Naive thymus-derived CD4-positive, alpha-beta T cell (primary cell): ENCODE measurements at regions not wholly inside any gene's neighbourhood (a gene's known extent, or its start where the extent isn't known, plus 50 kb on each side); places are given as distances from the start of the nearest gene placed in this dataset.

Experiments
- ATAC-seq: fragments of 150-1000 bp; cut with Tn5 transposase; 2 replicates; pipeline ENCODE4 v1.10.0; 2021; ENCODE audit warnings: mild to moderate bottlenecking, moderate library complexity
- CTCF ChIA-PET: fragments of 350-600 bp; sonication (Branson Sonifier 250); formaldehyde crosslinking; loops from one replicate; lab custom pipeline; 2021; ENCODE audit warnings: antibody characterized with exemption; lab: Charles Lee
- POLR2A ChIA-PET: fragments of 350-600 bp; sonication (Branson Sonifier 250); formaldehyde crosslinking; loops from one replicate; lab custom pipeline; 2021; ENCODE audit warnings: antibody characterized with exemption, inconsistent platforms; lab: Charles Lee
- DNase-seq, 9 donors: peaks; one replicate each; pipeline versions ENCODE4 v3.0.0 to v3.0.0-alpha.2; 2020 to 2022; ENCODE audit warnings: mixed read lengths in 1 of 9
- H3K27ac ChIP-seq: one replicate; pipeline ENCODE4 v1.7.0; 2013; ENCODE audit warnings: mild to moderate bottlenecking, low read depth, low read length, moderate library complexity
- H3K27me3 ChIP-seq, 2 donors: one replicate each; pipeline ENCODE4 v1.7.0; 2013; ENCODE audit warnings: low read length in 2 of 2, mild to moderate bottlenecking in 2 of 2, moderate library complexity in 2 of 2; ENCODE audit not compliant: control insufficient read depth in 2 of 2, insufficient read depth in 2 of 2
- H3K36me3 ChIP-seq, 3 experiments: 1 replicate in 2 of 3; 2 replicates in 1 of 3; pipeline ENCODE4 v1.7.0; 2013; ENCODE audit warnings: low read length in 3 of 3, mild to moderate bottlenecking in 3 of 3, moderate library complexity in 1 of 3; ENCODE audit not compliant: insufficient read depth in 3 of 3, control insufficient read depth in 2 of 3
- H3K4me1 ChIP-seq, 2 donors: one replicate each; pipeline ENCODE4 v1.7.0; 2013; ENCODE audit warnings: low read length in 2 of 2, mild to moderate bottlenecking in 2 of 2, moderate library complexity in 1 of 2; ENCODE audit not compliant: control insufficient read depth in 2 of 2, insufficient read depth in 2 of 2
- H3K4me3 ChIP-seq: 2 replicates; pipeline ENCODE4 v1.7.0; 2013; ENCODE audit warnings: mild to moderate bottlenecking, low read length
- H3K9me3 ChIP-seq, 3 experiments: 1 replicate in 2 of 3; 2 replicates in 1 of 3; pipeline ENCODE4 v1.7.0; 2013; ENCODE audit warnings: low read length in 3 of 3; ENCODE audit not compliant: control insufficient read depth in 2 of 3
- H3K27ac Mint-ChIP-seq, 9 donors: one replicate each; pipeline ENCODE4 v1.8.0; 2020 to 2022; ENCODE audit warnings: mixed read lengths in 9 of 9, mild to moderate bottlenecking in 8 of 9, moderate library complexity in 5 of 9, inconsistent platforms in 2 of 9
- H3K27me3 Mint-ChIP-seq, 5 donors: one replicate each; pipeline ENCODE4 v1.8.0; 2021 to 2022; ENCODE audit warnings: mixed read lengths in 5 of 5, mild to moderate bottlenecking in 1 of 5
- H3K36me3 Mint-ChIP-seq, 5 donors: one replicate each; pipeline ENCODE4 v1.8.0; 2020 to 2022; ENCODE audit warnings: mixed read lengths in 5 of 5, mild to moderate bottlenecking in 3 of 5, inconsistent platforms in 1 of 5
- H3K4me1 Mint-ChIP-seq, 7 donors: one replicate each; pipeline ENCODE4 v1.8.0; 2020 to 2022; ENCODE audit warnings: mixed read lengths in 7 of 7, mild to moderate bottlenecking in 3 of 7, inconsistent platforms in 1 of 7
- H3K4me3 Mint-ChIP-seq, 10 donors: one replicate each; pipeline ENCODE4 v1.8.0; 2020 to 2022; ENCODE audit warnings: mild to moderate bottlenecking in 10 of 10, mixed read lengths in 10 of 10, moderate library complexity in 6 of 10, inconsistent platforms in 2 of 10
- H3K9me3 Mint-ChIP-seq, 11 donors: one replicate each; pipeline ENCODE4 v1.8.0; 2020 to 2022; ENCODE audit warnings: mixed read lengths in 11 of 11, mild to moderate bottlenecking in 4 of 11, inconsistent platforms in 1 of 11, moderate library complexity in 1 of 11
- intact Hi-C, 2 donors: fragments of 100-400 bp; cut with micrococcal nuclease; formaldehyde crosslinking; loops; one replicate each; pipeline ENCODE4 v1.15.1; 2023

DNA sequence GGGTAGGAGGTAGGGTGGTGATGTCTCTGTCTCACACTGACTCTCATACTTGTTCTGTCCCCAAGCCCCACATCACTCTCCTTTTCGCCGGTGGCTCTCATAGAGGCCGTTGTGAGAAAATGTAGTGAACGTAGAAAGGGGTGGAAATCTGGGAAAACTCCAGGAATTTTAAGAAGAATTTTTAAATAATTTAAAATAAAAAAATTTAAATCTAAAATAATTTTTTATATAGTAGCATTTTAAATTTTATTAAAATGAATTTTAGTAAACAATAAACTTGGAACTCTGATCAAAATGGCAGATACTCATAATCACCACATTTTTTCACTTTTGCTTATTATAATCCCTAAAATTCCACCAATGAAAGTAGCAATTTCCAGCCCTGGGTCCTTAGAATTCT lies 473.6 kb upstream of the ZFHX3 start:
- Mint-ChIP-seq H3K27me3 (peaks cover 0 to 9% (median 4%) of the 10 kb centered on the region in 5 donors), H3K4me1 (no peaks in the 10 kb centered on the region), H3K4me3 (no peak overlapping the region), H3K27ac (no peak overlapping the region), H3K36me3 (no peaks in the 10 kb centered on the region), H3K9me3 (peaks cover 0 to 11% (median 2%) of the 10 kb centered on the region in 11 donors)
- ChIA-PET CTCF (no interaction called here), POLR2A (no interaction called here)
- H3K4me1 ChIP-seq = no peaks in the 10 kb centered on the region
- H3K27ac ChIP-seq = no peak overlapping the region
- no peaks in the 10 kb centered on the region for H3K9me3 ChIP-seq
- ATAC-seq = no peak
- no peaks in the 10 kb centered on the region for H3K27me3 ChIP-seq
- DNase-seq = no peak
- no peaks in the 10 kb centered on the region for H3K36me3 ChIP-seq
- intact Hi-C loops = no loop called here
- no peak overlapping the region for H3K4me3 ChIP-seq

DNA sequence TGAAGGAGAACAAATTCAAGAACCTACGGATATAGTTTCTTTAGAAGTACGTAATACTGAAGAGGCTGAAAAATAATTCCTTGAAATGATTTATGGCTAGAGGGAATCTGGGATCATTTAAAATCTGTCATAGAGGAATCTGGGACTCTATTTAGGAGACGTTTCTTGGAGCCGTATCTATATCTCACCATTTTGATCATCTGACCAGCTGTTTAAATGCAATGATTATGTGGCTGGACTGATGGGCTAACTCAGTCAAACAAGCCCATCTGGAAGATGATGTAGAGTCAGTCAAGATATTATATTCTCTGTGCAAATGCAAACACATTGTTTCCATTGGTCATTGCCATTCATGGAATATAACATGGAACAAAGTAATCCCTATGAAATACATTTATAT lies 467.7 kb upstream of the ZFHX3 start:
- H3K27me3 Mint-ChIP-seq = peaks cover 0 to 16% (median 4%) of the 10 kb centered on the region in 5 donors
- intact Hi-C loops = no loop called here

GRCh38 chr16:73510852-73511251 lies 462.9 kb upstream of the ZFHX3 start:
- Mint-ChIP-seq H3K4me1 (no peaks in the 10 kb centered on the region), H3K4me3 (no peak overlapping the region), H3K36me3 (peaks cover 0 to 5% (median 0%) of the 10 kb centered on the region in 5 donors), H3K9me3 (peaks cover 0 to 16% (median 3%) of the 10 kb centered on the region in 11 donors), H3K27me3 (peaks cover 0 to 11% (median 0%) of the 10 kb centered on the region in 5 donors), H3K27ac (no peak overlapping the region)
- no peaks in the 10 kb centered on the region for H3K27me3 ChIP-seq
- ATAC-seq (no peak), DNase-seq (no peak)
- H3K9me3 ChIP-seq = no peaks in the 10 kb centered on the region
- no peak overlapping the region for H3K27ac ChIP-seq
- H3K4me3 ChIP-seq = no peak overlapping the region
- ChIA-PET POLR2A (no interaction called here), CTCF (no interaction called here)
- no peaks in the 10 kb centered on the region for H3K4me1 ChIP-seq
- intact Hi-C loops = no loop called here
- no peaks in the 10 kb centered on the region for H3K36me3 ChIP-seq

More for the DNA sequence above, 467.7 kb upstream of the ZFHX3 start:
- no peaks in the 10 kb centered on the region for H3K4me1 Mint-ChIP-seq
- no peaks in the 10 kb centered on the region for H3K4me1 ChIP-seq
- ChIA-PET CTCF (no interaction called here), POLR2A (no interaction called here)
- no peak overlapping the region for H3K27ac Mint-ChIP-seq
- H3K27ac ChIP-seq = no peak overlapping the region
- no peak for DNase-seq
- no peak overlapping the region for H3K4me3 Mint-ChIP-seq
- H3K9me3 Mint-ChIP-seq = peaks cover 0 to 20% (median 2%) of the 10 kb centered on the region in 11 donors
- no peaks in the 10 kb centered on the region for H3K36me3 ChIP-seq
- H3K27me3 ChIP-seq = no peaks in the 10 kb centered on the region
- H3K9me3 ChIP-seq = no peaks in the 10 kb centered on the region
- H3K4me3 ChIP-seq = no peak overlapping the region
- no peaks in the 10 kb centered on the region for H3K36me3 Mint-ChIP-seq
- ATAC-seq = no peak

DNA sequence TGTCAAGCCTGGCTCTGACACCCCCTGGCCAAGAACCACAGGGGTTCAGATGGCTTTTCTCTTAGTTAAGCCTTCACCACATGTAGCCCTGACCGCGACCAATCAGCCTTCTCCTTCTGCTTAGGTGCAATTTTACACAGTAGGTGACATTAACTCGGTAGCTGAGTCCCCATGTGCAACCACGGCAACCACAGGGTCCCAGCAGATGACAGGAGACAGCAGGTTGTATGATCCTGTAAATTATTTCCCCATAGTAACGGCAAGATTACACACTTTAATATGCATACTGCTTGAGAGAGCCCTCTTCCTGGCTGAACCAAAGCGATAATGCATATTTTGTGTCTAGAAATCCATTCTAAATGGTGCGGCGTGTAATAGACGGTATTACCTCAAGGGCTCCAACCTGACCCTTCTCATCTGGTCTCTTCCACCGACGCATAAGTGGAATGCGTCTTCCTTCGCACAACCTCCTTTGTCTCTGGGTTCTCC lies 458.7 kb upstream of the ZFHX3 start:
- Mint-ChIP-seq H3K36me3 (peaks cover 0 to 5% (median 0%) of the 10 kb centered on the region in 5 donors), H3K27ac (no peak overlapping the region), H3K4me3 (no peak overlapping the region), H3K4me1 (no peaks in the 10 kb centered on the region), H3K27me3 (peaks cover 0 to 7% (median 0%) of the 10 kb centered on the region in 5 donors), H3K9me3 (peaks cover 0 to 16% (median 2%) of the 10 kb centered on the region in 11 donors)
- H3K27me3 ChIP-seq = no peaks in the 10 kb centered on the region
- H3K4me1 ChIP-seq = no peaks in the 10 kb centered on the region
- no peaks in the 10 kb centered on the region for H3K9me3 ChIP-seq
- no peak for ATAC-seq
- CTCF ChIA-PET = no interaction called here
- H3K27ac ChIP-seq = no peak overlapping the region
- no peak overlapping the region for H3K4me3 ChIP-seq
- no peaks in the 10 kb centered on the region for H3K36me3 ChIP-seq
- DNase-seq = no peak
- intact Hi-C loops = no loop called here
- POLR2A ChIA-PET = no interaction called here

DNA sequence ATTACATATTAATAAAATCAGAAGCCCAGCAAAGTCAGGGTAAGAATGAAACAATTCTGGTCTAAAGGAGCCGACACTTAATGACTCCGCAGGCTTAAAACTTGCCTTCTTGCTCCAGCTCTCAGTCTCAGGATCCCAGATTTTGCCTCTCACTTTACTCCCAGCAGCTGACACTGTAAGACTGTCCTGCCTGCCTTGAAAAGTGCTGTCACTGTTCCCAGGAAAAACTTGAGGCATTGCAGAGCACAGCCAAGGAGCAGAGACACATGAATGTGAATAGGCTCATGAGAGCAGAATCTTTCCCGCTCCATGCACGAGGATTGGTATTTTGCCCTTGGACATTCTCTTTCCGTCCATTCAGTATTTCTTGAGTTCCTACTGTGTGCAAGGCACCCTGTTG lies 457.6 kb upstream of the ZFHX3 start:
- peaks cover 0 to 5% (median 0%) of the 10 kb centered on the region in 5 donors for H3K36me3 Mint-ChIP-seq
- no peak overlapping the region for H3K27ac ChIP-seq
- H3K36me3 ChIP-seq = no peaks in the 10 kb centered on the region
- H3K4me3 ChIP-seq = no peak overlapping the region
- H3K4me1 ChIP-seq = no peaks in the 10 kb centered on the region
- peaks cover 0 to 8% (median 0%) of the 10 kb centered on the region in 11 donors for H3K9me3 Mint-ChIP-seq
- no peak for DNase-seq
- intact Hi-C loops = no loop called here
- H3K27me3 ChIP-seq = no peaks in the 10 kb centered on the region
- no peak overlapping the region for H3K4me3 Mint-ChIP-seq
- peaks cover 0 to 6% (median 0%) of the 10 kb centered on the region in 5 donors for H3K27me3 Mint-ChIP-seq
- ATAC-seq = no peak
- H3K9me3 ChIP-seq = no peaks in the 10 kb centered on the region
- H3K4me1 Mint-ChIP-seq = no peaks in the 10 kb centered on the region
- POLR2A ChIA-PET = no interaction called here
- H3K27ac Mint-ChIP-seq = no peak overlapping the region
- CTCF ChIA-PET = no interaction called here

DNA sequence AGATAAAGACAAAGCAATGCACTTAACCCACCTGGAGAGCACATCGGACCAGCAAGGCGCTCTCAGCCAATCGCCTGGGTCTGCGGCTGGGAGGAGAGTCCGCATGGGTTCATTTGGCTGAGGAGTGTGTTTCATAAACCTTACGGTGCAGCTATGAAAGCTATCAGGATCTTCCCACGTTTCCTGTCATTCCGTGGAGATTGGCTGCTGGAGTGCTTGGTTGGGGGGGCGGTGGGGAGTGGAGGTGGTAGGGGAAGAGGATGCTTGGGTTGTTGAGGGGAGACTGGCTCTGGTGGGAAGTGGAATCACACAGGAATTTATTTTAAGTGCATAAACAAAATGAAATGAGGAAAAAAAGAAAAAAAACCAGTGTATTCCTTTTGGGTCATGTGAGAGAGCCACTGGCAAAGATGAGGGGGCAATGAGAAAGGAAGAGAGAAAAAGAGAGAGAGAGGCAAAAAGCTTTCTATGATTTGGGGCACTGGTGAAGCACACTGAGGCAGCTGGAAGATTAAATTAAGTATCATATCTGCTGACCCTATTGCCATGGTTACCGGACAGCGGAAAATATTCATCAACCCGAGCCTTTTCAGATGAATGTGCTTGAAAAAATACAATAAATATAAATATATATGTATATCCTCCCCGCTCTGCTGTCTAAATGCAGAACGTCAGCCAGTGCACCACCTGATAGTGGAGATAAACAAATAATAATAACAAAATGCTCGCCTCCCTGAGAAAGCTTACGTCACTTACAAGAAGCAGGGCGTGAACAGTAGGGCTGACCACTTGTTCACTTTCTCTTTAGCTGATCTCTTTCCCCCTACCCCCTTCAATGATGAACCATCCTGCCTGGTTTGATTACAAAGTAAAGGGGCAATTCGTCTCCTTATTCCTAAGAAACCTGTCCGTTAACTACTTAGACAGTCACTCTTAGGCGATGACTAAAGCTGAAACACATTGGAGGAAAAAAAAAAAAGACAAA lies 457.0 kb upstream of the ZFHX3 start:
- H3K4me1 ChIP-seq = no peaks in the 10 kb centered on the region
- Mint-ChIP-seq H3K36me3 (peaks cover 0 to under 1% (median 0%) of the 10 kb centered on the region in 5 donors), H3K4me3 (no peak overlapping the region), H3K27me3 (peaks cover 0 to under 1% (median 0%) of the 10 kb centered on the region in 5 donors), H3K4me1 (no peaks in the 10 kb centered on the region), H3K9me3 (peaks cover 0 to 8% (median 0%) of the 10 kb centered on the region in 11 donors), H3K27ac (no peak overlapping the region)
- intact Hi-C loops = no loop called here
- DNase-seq (no peak), ATAC-seq (no peak)
- no peaks in the 10 kb centered on the region for H3K9me3 ChIP-seq
- H3K4me3 ChIP-seq = no peak overlapping the region
- H3K36me3 ChIP-seq = no peaks in the 10 kb centered on the region
- ChIA-PET CTCF (no interaction called here), POLR2A (interaction anchor here (0.7 kb wide), 1 partner anchor 65 kb away, joined by 3 read pairs; no protein-coding TSS in a partner anchor)
- no peak overlapping the region for H3K27ac ChIP-seq
- no peaks in the 10 kb centered on the region for H3K27me3 ChIP-seq
